Lung (tissue), 11 donors: ENCODE measurements at regions not wholly inside any gene's neighbourhood (a gene's known extent, or its start where the extent isn't known, plus 50 kb on each side); places are given as distances from the start of the nearest gene placed in this dataset.

Experiments used
- ATAC-seq: fragments of 200-7000 bp; cut with Tn5 transposase; one replicate; pipeline ENCODE4 v1.9.1; 2020; ENCODE audit warnings: moderate number of reproducible peaks; ENCODE audit not compliant: insufficient read depth, low FRiP score
- DNase-seq, 3 donors: peaks; one replicate each; pipeline ENCODE4 v3.0.0-alpha.2; 2013 to 2017
- H3K27ac ChIP-seq, 2 donors: one replicate each; pipeline ENCODE4 v1.5.1; 2013; ENCODE audit warnings: mild to moderate bottlenecking in 2 of 2, moderate library complexity in 2 of 2, control low read depth in 1 of 2, inconsistent platforms in 1 of 2, low read depth in 1 of 2, low read length in 1 of 2
- H3K27me3 ChIP-seq, 3 donors: one replicate each; pipeline ENCODE4 v1.5.1; 2013; ENCODE audit warnings: low read length in 2 of 3; ENCODE audit not compliant: control insufficient read depth in 3 of 3, insufficient read depth in 3 of 3
- H3K36me3 ChIP-seq, 4 donors: one replicate each; pipeline ENCODE4 v1.5.1; 2013; ENCODE audit warnings: low read length in 4 of 4, mild to moderate bottlenecking in 1 of 4, moderate library complexity in 1 of 4; ENCODE audit not compliant: control insufficient read depth in 4 of 4, insufficient read depth in 4 of 4
- H3K4me1 ChIP-seq, 5 donors: one replicate each; pipeline ENCODE4 v1.5.1; 2013; ENCODE audit warnings: low read length in 5 of 5, mild to moderate bottlenecking in 2 of 5, moderate library complexity in 1 of 5; ENCODE audit not compliant: control insufficient read depth in 5 of 5, insufficient read depth in 5 of 5
- H3K4me3 ChIP-seq: one replicate; pipeline ENCODE4 v1.5.1; 2013; ENCODE audit warnings: mild to moderate bottlenecking, control low read depth, moderate library complexity
- H3K9ac ChIP-seq, 2 donors: one replicate each; pipeline ENCODE4 v1.5.1; 2013; ENCODE audit warnings: low read length in 2 of 2, control low read depth in 1 of 2; ENCODE audit not compliant: insufficient read depth in 1 of 2
- H3K9me3 ChIP-seq, 4 donors: one replicate each; pipeline ENCODE4 v1.5.1; 2013; ENCODE audit warnings: low read length in 3 of 4, mild to moderate bottlenecking in 1 of 4, moderate library complexity in 1 of 4; ENCODE audit not compliant: control insufficient read depth in 4 of 4, insufficient read depth in 3 of 4
- CTCF ChIP-seq: IDR thresholded peaks from 2 replicates; pipeline ENCODE4 v1.5.1; 2012; ENCODE audit warnings: mild to moderate bottlenecking; ENCODE audit errors: control extremely low read depth, extremely low read depth
- WGBS, 2 donors: extraction: QIAGEN DNeasy Blood & Tissue Kit; methylation state at CpG; one replicate each; pipeline ENCODE4 v1.1.7; 2013; 5-methylcytosine and 5-hydroxymethylcytosine counted together
- donor health status: control.
- donor health status: control.
- donor health status: Bipolar disorder and iron deficiency.
- donor health status: healthy.
- donor health status: DM: yes; HTN: yes; CAD: no.

DNA sequence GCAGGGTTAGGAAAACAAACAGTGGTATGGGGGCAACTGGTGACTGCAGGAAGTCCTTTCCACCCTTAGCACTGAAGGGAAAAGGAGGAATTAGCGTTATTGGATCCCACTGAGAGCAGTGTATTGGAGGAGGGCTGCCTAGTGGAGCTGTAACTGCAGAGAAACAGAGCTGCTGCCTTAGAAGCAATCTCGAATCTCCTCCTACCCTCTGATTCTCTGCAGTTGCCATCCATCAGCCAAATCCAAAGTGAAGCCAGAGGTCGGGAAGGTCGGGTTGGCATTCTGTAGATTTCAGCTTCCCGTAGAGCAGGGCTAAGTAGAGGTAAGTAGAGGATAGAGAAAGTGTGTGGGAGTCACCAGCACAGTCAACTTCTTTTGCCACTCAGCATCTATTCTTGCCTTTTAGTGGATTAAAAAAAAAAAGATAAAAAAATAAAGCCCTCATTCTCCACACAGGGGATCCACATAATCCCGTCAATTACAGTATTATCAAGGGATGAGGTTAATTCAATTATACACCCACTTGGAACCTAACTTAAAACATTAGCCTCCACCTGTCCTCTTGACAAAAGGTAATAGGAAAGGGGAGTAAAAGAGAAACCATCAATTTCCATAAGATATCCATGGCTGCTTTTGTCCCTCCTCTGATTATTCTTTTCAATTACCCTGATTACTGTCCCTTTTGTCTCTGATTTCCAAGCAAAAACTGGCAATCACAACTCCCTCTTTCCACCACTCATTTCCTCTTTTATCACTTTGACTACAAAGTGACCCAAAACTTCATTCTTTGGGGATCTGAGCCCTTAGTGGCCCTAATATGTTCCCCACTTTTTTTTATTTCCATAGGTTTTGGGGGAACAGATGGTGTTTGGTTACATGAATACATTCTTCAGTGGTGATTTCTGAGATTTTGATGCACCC lies 234.7 kb downstream of the RBM26 start:
- Histone ChIP-seq H3K27ac (no peak overlapping the region), H3K9me3 (peaks cover 0 to 2% (median under 1%) of the 10 kb centered on the region in 4 donors), H3K9ac (no peak overlapping the region), H3K4me1 (no peaks in the 10 kb centered on the region), H3K27me3 (no peaks in the 10 kb centered on the region), H3K36me3 (no peaks in the 10 kb centered on the region), H3K4me3 (no peak overlapping the region)
- DNase-seq (no peak), ATAC-seq (no peak)
- 40 to 45% methylated on average over 6 of the region's 6 CpGs for WGBS, 2 donors
- TF ChIP-seq CTCF, result no peak

GRCh38 chr13:79160818-79161217 lies 245.2 kb downstream of the RBM26 start:
- no peak overlapping the region for H3K27ac ChIP-seq
- ATAC-seq, result no peak
- no peak overlapping the region for H3K9ac ChIP-seq
- H3K4me3 ChIP-seq, result no peak overlapping the region
- DNase-seq, result no peak
- no peaks in the 10 kb centered on the region for H3K9me3 ChIP-seq
- no peaks in the 10 kb centered on the region for H3K27me3 ChIP-seq
- no peak for TF ChIP-seq CTCF
- no peaks in the 10 kb centered on the region for H3K4me1 ChIP-seq
- H3K36me3 ChIP-seq, result no peaks in the 10 kb centered on the region

- no peaks in the 10 kb centered on the region for H3K9me3 ChIP-seq
- H3K9ac ChIP-seq, result no peak overlapping the region
- no peaks in the 10 kb centered on the region for H3K27me3 ChIP-seq
- DNase-seq, result no peak
- H3K4me3 ChIP-seq, result no peak overlapping the region
- no peak for ATAC-seq
- no peak overlapping the region for H3K27ac ChIP-seq
- TF ChIP-seq CTCF, result no peak
- H3K36me3 ChIP-seq, result no peaks in the 10 kb centered on the region
- H3K4me1 ChIP-seq, result no peaks in the 10 kb centered on the region
- 33 to 34% methylated on average over 2 of the region's 2 CpGs for WGBS, 2 donors
Measured at GRCh38 chr13:79155883-79156282, 250.2 kb downstream of the RBM26 start.
